ENCODE measurements at regions not wholly inside any gene's neighbourhood (a gene's known extent, or its start where the extent isn't known, plus 50 kb on each side); places are given as distances from the start of the nearest gene placed in this dataset.

DNA sequence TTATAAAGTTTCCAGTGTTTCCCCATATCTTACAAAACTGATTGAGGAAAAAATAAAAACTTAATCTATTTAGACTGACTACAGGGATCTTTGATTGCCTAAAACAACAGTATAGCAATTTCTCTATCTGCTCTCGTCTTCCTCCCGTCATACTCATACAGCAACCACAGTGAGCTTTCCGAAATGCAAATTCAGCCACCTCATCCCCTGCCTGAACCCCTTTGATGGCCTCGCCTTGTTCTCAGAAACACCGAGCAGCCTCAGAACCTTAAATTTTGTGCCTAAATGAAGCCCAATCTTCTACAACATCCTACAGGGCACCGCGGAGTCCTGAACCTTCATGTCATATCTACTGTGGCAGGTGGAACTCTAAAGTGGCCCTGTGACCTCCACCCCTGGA is 223.7 kb upstream of the TMEM132C start:
- Histone ChIP-seq H2AFZ (ENCODE audit: low read length) (no peak overlapping the region), H3K79me2 (ENCODE audit: insufficient read depth, low read depth, low read length) (no peaks in the 10 kb centered on the region), H3K9me2 (ENCODE audit: insufficient read depth, low read length) (no peaks in the 10 kb centered on the region), H3K4me3 (ENCODE audit: low read depth, low read length, poor library complexity, severe bottlenecking) (no peak overlapping the region), H3K36me3 (ENCODE audit: insufficient read depth, low read length) (no peaks in the 10 kb centered on the region), H3K4me1 (ENCODE audit: insufficient read depth, low read length, poor library complexity, severe bottlenecking) (peaks cover 3% of the 10 kb centered on the region), H3K4me2 (ENCODE audit: low read length) (no peak overlapping the region), H4K20me1 (ENCODE audit: insufficient read depth, low read length) (no peaks in the 10 kb centered on the region), H3K9me3 (ENCODE audit: low read length) (no peaks in the 10 kb centered on the region), H3K27ac (ENCODE audit: low read depth, low read length, poor library complexity, severe bottlenecking) (no peak overlapping the region)
- no TSS peak for BruUV-seq (replicated peaks)
- DNase-seq (ENCODE audit: low spot score): no peak
- intact Hi-C loops (cut with micrococcal nuclease; ENCODE audit: unreplicated experiment): no loop called here
- TF ChIP-seq EZH2phosphoT487 (IDR thresholded peaks at IDR 0.05; ENCODE audit: borderline replicate concordance, low read depth, low read length): no peak
- TF ChIP-seq, protein P1, sequence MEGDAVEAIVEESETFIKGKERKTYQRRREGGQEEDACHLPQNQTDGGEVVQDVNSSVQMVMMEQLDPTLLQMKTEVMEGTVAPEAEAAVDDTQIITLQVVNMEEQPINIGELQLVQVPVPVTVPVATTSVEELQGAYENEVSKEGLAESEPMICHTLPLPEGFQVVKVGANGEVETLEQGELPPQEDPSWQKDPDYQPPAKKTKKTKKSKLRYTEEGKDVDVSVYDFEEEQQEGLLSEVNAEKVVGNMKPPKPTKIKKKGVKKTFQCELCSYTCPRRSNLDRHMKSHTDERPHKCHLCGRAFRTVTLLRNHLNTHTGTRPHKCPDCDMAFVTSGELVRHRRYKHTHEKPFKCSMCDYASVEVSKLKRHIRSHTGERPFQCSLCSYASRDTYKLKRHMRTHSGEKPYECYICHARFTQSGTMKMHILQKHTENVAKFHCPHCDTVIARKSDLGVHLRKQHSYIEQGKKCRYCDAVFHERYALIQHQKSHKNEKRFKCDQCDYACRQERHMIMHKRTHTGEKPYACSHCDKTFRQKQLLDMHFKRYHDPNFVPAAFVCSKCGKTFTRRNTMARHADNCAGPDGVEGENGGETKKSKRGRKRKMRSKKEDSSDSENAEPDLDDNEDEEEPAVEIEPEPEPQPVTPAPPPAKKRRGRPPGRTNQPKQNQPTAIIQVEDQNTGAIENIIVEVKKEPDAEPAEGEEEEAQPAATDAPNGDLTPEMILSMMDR (conservative IDR thresholded peaks at IDR 0.05; ENCODE audit: low read length): no peak
- ChIA-PET CTCF (ENCODE audit: unreplicated experiment) (no interaction called here), POLR2A (no interaction called here)

DNA sequence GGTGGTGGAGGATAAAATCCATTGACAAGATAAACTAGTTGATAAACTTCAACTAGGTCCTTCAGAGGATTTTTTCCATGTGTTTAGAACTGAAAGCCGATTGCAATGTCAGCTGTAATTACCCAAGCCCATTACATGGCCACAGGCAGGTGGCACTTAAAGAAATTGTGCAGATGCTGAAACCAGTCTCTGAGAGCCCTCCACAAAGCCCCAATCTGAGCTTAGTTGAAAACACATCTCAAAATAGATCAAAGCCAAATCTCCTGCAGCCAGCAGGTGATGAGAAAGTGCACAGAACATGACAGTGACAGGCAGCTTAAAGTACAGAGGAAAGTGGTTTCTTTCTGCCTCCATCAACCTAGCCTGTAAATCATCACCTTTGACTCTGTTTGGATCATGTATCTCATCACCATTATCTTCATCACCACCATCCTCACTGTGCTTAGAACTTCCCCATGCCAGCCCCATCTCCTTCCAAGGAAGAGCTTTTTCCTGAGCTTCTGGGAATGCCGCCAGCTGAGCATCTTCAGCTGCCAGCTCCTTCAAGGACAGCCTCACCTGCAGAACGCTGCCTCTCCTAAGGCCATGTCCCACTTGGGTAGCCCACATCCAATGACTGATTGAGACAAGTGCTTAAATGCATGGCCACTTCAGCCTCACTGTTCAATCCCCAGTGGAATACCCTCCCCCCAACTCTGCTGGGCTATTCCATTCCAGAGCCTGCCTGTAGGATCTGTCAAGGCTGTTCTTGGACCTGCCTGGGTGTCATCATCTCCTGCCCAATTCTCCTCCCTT is 219.5 kb upstream of the TMEM132C start:
- peak; percentile 50 for DNase-seq (ENCODE audit: low spot score)
- no peaks in the 10 kb centered on the region for H4K20me1 ChIP-seq (ENCODE audit: insufficient read depth, low read length)
- no peaks in the 10 kb centered on the region for H3K79me2 ChIP-seq (ENCODE audit: insufficient read depth, low read depth, low read length)
- TF ChIP-seq EZH2phosphoT487 (IDR thresholded peaks at IDR 0.05; ENCODE audit: borderline replicate concordance, low read depth, low read length): no peak
- TF ChIP-seq, protein P1 (conservative IDR thresholded peaks at IDR 0.05; ENCODE audit: low read length): no peak
- CTCF ChIA-PET (ENCODE audit: unreplicated experiment): no interaction called here
- POLR2A ChIA-PET: interaction anchor here (0.5 to 2.1 kb wide), 2 partner anchors 10 to 315 kb away, joined by 3 to 9 read pairs; no protein-coding TSS in a partner anchor
- no peak overlapping the region for H3K4me2 ChIP-seq (ENCODE audit: low read length)
- H3K4me3 ChIP-seq (ENCODE audit: low read depth, low read length, poor library complexity, severe bottlenecking): no peak overlapping the region
- no peak overlapping the region for H2AFZ ChIP-seq (ENCODE audit: low read length)
- BruUV-seq (replicated peaks): no TSS peak
- peak overlapping the region; percentile 37 for H3K27ac ChIP-seq (ENCODE audit: low read depth, low read length, poor library complexity, severe bottlenecking)
- no peaks in the 10 kb centered on the region for H3K9me2 ChIP-seq (ENCODE audit: insufficient read depth, low read length)
- intact Hi-C loops (cut with micrococcal nuclease; ENCODE audit: unreplicated experiment): no loop called here
- no peaks in the 10 kb centered on the region for H3K36me3 ChIP-seq (ENCODE audit: insufficient read depth, low read length)
- H3K4me1 ChIP-seq (ENCODE audit: insufficient read depth, low read length, poor library complexity, severe bottlenecking): peaks cover 3% of the 10 kb centered on the region
- no peaks in the 10 kb centered on the region for H3K9me3 ChIP-seq (ENCODE audit: low read length)

DNA sequence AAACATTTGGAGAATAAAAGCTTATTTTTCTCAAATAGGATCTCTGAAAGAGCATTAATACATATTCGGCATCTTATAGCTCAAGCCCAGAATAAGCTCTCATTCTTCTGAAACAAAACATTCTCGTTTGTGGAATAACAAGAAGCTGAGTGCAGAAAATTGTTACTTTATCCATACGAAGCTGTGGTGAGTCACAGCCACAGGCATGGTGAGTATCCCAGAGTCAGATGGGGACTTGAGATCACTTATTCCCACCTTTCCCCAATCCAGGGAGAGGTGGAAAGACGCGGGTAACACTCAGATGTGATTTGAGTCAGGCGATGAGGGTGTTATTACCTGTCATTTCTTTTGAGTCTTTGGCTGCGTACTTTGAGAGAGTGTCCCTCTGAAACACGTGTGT is 214.6 kb upstream of the TMEM132C start:
- POLR2A ChIA-PET: no interaction called here
- no peaks in the 10 kb centered on the region for H4K20me1 ChIP-seq (ENCODE audit: insufficient read depth, low read length)
- BruUV-seq (replicated peaks): no TSS peak
- H3K9me2 ChIP-seq (ENCODE audit: insufficient read depth, low read length): no peaks in the 10 kb centered on the region
- no peak overlapping the region for H3K4me3 ChIP-seq (ENCODE audit: low read depth, low read length, poor library complexity, severe bottlenecking)
- intact Hi-C loops (cut with micrococcal nuclease; ENCODE audit: unreplicated experiment): no loop called here
- TF ChIP-seq EZH2phosphoT487 (IDR thresholded peaks at IDR 0.05; ENCODE audit: borderline replicate concordance, low read depth, low read length): no peak
- TF ChIP-seq, protein P1 (conservative IDR thresholded peaks at IDR 0.05; ENCODE audit: low read length): no peak
- peaks cover 3% of the 10 kb centered on the region for H3K4me1 ChIP-seq (ENCODE audit: insufficient read depth, low read length, poor library complexity, severe bottlenecking)
- no peaks in the 10 kb centered on the region for H3K9me3 ChIP-seq (ENCODE audit: low read length)
- no peak overlapping the region for H3K4me2 ChIP-seq (ENCODE audit: low read length)
- no peak overlapping the region for H2AFZ ChIP-seq (ENCODE audit: low read length)
- CTCF ChIA-PET (ENCODE audit: unreplicated experiment): no interaction called here
- H3K79me2 ChIP-seq (ENCODE audit: insufficient read depth, low read depth, low read length): no peaks in the 10 kb centered on the region
- no peak overlapping the region for H3K27ac ChIP-seq (ENCODE audit: low read depth, low read length, poor library complexity, severe bottlenecking)
- no peak for DNase-seq (ENCODE audit: low spot score)
- no peaks in the 10 kb centered on the region for H3K36me3 ChIP-seq (ENCODE audit: insufficient read depth, low read length)
